GM19324 (cell line): ENCODE measurements at regions not wholly inside any gene's neighbourhood (a gene's known extent, or its start where the extent isn't known, plus 50 kb on each side); places are given as distances from the start of the nearest gene placed in this dataset.
"Not testable (repeated sequence)": the region's sequence is repeated elsewhere in the genome, so short reads cannot be mapped to it uniquely, and the experiment has no call there.

Experiments used
- ATAC-seq: cut with Tn5 transposase; IDR thresholded peaks from one replicate; pipeline ENCODE4 v1.9.1; 2021; ENCODE audit warnings: mild to moderate bottlenecking, moderate library complexity; ENCODE audit not compliant: unreplicated experiment, low FRiP score

DNA sequence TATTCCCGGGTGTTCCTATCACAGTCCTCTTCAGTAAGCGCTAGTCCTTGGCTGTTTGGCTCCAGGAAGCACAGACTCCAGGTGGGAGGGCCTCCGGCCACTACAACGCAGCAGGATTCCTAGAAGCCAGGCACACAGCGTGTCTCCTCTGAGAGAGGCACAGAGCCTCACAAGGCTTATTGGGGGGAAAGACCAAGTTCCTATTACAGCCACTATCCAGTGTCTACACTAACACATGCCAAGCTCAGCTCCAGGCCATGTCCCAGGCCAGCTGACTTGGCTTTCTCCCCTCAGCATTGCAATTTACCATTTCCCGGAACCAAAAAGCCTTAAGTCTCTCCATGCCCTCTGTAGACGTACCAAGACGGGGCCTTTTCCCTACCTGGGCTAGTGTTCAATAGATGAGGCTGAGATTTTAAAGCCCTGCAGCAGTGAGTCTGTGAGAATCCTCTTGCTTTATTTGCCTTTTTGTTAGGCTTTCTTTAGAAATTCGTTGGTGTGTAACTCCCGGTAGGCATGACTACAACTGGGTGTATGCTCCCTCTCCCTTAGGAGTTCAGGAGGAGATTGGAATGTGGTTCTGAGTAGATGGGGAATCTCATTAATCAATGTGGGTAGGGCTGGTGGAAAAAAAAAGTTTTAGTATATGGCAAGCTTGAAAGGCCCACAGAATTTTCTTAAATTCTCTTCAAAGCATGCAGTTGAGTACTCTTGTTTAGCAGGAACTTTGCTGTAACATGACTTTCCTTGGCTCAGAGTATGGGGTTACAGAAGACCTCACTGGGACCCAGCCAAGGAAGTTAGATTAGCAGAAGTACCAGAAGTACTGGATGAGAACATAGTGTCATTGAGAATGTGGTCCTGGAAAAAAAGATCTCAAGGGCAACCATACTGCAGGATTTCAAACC, 84.3 kb upstream of the SLC1A3 start:
- ATAC-seq: no peak

DNA sequence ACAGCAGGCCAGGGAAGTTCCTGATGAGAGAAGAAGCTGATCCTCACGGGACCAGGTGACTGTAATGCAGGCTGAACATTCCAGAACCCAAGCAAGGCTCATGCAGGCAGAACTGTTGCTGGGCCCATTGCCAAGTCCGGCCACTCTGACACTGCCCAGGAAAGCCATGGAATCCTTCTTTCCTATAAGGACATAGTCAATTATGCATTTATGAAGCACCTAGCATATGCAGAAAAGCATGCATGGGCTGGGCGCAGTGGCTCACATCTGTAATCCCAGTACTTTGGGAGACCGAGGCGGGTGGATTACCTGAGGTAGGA, 83.7 kb upstream of the SLC1A3 start:
- no peak for ATAC-seq

DNA sequence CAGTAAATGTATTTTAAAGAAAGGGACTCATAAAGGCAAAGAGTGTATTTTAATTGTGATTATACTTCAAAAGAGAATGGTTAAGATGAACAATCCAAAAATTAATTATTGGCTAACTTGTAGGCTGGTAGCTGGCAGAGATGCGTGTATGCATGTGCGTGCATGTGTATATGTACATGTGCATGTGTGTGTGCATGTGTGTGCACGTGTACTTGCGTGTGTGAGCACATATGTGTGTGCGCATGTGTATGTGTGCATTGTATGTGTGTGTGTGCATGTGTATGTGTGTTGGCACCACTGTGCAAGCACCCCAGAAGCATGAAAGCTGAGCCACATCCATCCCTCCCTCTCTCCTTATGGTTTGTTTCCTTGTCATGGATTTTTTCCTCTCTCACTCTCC, 83.0 kb upstream of the SLC1A3 start:
- ATAC-seq: no peak

DNA sequence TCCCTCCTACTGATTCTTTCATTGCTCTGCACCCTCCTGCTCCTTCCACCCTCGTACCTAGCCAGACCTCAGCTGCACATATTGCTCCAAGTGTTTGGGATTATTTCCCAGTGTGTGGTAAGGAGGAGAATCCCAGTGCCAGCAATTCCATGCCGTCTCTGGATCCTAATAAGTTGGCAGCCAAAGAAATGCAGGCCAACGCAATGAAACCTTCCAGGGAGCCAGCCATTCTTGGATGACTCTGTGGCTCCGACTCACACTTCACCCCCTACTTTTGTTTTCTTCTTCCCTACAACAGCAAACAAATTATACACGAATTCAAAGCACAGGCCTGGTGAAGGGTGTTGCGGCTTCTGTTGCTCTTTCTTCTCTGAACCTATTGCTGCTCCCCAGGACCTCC, 82.5 kb upstream of the SLC1A3 start:
- no peak for ATAC-seq

DNA sequence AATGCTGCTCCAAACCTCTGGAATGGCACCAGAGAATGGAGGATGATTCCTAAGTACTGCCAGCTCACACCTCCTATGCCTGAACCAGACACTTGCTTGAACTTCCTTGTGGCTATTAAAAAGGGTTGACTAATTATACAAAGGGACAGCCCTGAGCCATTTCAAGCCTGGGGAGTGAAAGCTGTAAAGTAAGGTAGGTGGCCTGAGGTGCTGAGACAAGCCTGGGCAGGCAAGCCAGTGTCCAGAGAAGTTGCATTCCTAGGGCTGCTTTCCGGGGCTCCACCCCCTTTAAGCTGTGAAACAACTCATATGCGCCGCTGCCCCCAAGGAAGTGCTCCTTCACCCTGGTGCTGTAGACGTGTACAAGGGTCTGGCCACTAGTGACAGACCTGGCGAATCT, 79.9 kb upstream of the SLC1A3 start:
- no peak for ATAC-seq

DNA sequence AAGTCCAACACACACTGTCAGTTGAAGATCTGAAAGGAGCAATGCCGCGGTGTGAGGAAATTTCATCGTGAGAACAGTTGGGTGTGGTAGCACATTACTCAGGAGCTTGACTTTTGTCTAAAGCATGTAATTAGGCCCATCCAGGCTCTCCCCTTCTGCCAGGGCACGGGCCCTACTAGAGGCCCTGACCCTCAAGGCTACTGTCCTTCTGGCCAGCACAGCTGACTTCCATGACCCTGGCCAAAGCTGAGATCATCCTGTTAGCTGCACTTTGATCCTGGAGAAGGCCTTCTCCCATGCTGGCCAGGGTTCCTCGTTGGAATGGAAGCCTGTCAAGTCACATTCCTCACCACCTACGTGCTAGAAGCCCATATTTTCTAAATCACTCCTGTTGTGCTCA, 77.8 kb upstream of the SLC1A3 start:
- ATAC-seq: no peak

DNA sequence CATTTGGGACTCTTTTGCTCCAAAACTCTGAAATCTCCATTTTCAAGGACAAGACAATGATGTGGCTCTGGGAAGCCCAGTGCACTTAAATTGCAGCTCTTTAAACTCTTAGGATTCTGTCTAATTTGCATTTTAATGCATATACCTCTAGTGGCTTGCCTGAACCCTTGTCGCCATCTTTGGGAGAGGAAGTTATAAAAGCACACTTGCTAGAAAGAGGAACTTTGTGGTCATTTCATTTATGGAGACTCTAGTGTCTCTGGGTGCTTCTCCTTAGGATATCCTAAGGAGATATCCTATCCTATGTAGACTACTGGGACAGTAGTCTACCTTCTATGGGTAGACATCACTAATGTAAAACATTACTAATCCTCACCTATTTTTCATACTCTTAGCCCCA, 77.3 kb upstream of the SLC1A3 start:
- ATAC-seq: no peak

DNA sequence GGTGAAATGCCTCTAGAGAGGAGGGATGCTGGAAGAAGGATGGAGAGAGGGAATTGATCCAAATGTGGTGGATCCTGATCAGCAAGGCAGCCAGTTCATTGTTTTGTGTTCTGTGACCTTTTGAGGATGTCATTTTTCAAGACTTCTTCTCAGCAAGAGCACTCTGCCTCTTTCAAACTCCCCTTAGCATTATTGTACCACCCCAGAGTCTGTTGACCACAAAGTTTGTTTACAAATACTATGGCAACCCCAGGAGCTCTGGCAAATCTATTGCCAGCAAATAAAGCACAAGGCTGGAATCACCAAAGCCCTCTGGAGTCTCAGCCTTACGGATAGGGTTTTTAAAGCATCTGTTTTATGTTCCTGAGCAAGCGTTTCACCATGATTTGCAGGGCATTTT, 76.2 kb upstream of the SLC1A3 start:
- ATAC-seq: no peak

DNA sequence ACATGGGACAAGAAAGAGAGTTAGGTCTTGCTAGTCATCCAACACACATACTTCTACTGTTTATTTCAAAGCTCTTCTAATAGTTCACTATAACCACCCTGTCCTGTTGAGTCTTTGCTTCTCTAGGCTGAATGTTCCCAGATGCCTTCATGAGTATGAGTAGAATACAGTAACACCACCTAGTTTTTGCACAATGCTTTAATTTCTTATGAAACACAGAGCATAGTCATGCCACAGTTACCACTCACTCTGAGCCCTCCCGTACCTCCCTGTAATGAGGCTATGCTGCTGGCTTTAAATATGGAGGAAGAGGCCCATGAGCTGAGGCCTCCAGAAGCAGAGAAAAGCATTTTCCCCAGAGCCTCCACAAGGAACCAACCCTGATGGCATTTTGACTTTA, 75.0 kb upstream of the SLC1A3 start:
- ATAC-seq: no peak

DNA sequence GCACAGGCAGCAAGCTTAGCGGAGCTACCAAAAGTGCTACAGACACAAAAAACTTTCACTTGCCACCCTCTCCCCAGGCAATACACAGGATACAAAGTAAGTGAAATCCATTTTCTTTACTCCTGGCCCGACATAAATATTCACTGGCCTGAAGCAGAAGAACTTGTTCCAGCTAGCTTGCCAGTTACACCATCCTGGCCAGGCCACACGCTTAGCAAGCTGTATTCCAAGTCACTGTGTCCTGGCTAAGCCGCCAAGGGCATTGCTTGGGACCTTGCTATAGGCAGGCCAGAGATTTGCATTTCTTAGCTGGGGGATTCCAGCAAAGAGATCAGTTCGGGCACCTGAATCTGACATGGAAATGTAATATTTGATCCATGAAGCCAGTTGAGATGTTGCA, 71.0 kb upstream of the SLC1A3 start:
- ATAC-seq: no peak

DNA sequence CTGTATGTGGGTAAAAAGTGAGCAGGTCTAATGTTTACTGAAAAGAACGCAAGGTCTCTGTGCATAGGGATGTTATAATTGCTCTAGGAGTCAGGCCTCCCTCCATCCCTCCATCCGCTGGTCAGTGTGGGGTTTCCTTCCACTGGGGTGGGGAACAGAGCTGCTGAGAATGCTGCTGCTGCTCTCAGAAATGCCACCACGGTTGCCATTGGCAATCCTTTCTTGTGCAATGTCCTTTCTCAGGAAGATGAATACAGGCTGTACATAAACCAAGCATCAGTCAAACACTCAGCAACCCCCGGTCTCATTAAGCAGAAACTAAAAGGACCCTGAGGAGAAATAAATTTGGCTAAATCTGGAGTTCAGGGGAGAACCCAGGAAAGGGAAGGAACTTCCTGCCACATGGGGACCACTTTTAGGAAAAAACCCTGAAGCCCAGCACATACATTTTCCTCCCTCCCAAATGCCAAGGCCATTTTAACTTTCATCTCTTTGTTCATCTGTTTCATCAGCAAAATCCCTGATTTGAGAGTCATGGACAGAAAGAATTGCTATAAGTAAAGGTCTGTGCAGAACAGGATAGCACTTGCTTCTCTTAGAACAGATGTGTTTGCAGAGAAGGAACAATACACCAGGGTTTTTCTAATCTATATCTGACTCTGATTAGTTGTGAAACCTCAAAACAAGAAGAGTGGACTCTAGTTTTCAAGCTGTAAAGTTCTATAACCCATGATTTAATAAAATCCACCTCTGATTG, 70.4 kb upstream of the SLC1A3 start:
- ATAC-seq: no peak

DNA sequence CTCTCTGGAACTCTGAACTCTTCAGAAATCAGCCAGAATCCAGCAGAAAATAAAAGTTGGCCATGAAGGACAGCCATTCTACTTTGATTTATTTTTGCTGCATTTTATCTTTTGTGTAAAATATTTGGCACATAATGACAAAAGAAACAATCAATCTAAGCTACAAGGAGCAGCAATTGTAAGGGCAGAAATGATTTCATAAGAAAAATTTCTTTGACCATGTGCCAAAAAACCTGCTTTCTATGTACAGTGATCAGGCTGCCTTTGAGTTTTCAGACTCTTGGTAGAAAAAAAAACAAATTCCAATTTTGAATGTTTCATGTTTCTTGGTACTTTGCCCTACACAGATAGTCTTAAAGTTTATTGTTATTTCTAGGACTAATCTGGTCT, 69.8 kb upstream of the SLC1A3 start:
- ATAC-seq: no peak

DNA sequence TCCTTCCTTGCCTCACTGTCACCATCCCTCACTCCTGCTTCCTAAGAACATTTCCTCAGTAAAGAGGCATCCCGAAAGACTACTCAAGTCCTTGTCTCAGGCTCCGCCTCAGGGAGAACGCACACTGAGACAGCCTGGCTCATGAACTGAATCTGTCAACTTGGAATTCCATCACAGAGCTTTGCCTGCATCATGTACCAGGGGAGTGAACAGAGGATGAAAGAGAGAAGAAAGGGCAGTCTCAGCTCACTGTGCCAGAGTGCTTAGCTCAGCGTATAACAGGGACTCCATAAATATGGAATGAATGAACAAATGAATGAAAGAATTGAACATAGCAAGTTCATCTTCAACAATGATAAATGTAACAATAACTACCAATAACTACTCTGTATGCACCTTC, 68.7 kb upstream of the SLC1A3 start:
- ATAC-seq: no peak

DNA sequence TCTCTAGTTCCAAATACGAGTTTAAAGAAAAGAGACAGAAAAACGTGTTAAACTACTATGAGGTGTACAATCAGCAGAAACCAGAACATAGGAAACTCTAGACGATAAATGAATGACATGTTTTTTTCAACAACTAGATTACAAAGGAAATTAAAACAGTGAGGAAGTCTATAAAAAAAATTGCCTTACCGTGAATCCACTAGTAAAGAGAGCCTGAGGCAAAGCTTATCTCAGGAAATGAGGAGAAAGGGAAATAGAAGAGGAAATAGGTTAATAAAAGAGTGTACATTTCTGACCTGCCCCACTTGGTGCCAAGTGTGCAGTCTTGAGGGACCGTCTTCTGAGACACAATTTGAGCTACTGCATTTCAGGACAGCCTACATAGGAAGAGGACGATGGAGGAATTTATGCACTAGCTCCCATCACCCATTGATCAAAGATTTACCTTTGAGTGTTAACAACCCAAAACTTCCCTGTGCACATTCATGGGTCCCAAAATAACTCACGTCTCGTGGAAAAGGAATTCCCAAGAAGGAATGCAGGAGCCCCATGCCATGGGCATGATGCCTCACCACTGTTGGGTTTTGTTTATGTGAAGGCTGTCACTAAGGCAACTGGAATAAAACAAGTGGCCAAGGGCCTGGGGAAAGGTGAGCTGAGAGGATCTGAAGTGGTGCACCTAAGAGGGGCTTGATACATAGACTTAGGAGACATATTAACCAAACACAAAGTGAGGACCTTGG, 53.6 kb upstream of the SLC1A3 start:
- ATAC-seq: no peak

DNA sequence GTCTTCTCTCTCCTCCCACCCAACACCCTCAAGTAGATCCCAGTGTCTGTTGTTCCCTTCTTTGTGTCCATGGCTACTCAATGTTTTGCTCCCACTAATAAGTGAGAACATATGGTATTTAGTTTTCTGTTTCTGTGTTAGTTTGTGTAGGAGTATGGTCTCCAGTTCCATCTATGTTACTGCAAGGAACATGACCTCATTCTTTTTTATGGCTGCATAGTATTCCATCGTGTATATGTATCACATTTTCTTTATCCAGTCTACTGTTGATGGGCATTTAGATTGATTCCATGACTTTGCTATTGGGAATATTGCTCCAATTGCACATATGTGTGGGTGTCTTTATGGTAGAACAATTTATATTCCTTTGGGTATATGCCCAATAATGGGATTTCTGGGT, 51.4 kb upstream of the SLC1A3 start:
- ATAC-seq: not testable (repeated sequence)
